HG03025 (cell line): ENCODE measurements at regions not wholly inside any gene's neighbourhood (a gene's known extent, or its start where the extent isn't known, plus 50 kb on each side); places are given as distances from the start of the nearest gene placed in this dataset.
"Not testable (repeated sequence)": the region's sequence is repeated elsewhere in the genome, so short reads cannot be mapped to it uniquely, and the experiment has no call there.

Experiments used
- ATAC-seq: cut with Tn5 transposase; IDR thresholded peaks from one replicate; pipeline ENCODE4 v1.9.1; 2021; ENCODE audit warnings: mild to moderate bottlenecking, moderate library complexity; ENCODE audit not compliant: unreplicated experiment, low FRiP score

GRCh38 chr9:74117731-74118130 is 379.4 kb upstream of the RORB start:
- no peak for ATAC-seq

- no peak for ATAC-seq
Observed at GRCh38 chr9:74120061-74120460, 377.1 kb upstream of the RORB start.

- ATAC-seq = no peak
Observed at GRCh38 chr9:74120470-74120869, 376.7 kb upstream of the RORB start.

- no peak for ATAC-seq
Observed at GRCh38 chr9:74122216-74122615, 374.9 kb upstream of the RORB start.

- ATAC-seq = no peak
Observed at GRCh38 chr9:74122661-74123060, 374.5 kb upstream of the RORB start.

- no peak for ATAC-seq
Observed at GRCh38 chr9:74125941-74126340, 371.2 kb upstream of the RORB start.

GRCh38 chr9:74132986-74133385 is 364.1 kb upstream of the RORB start:
- ATAC-seq = no peak

GRCh38 chr9:74133921-74134320 is 363.2 kb upstream of the RORB start:
- ATAC-seq = no peak

- ATAC-seq = no peak
Observed at GRCh38 chr9:74138182-74138581, 359.0 kb upstream of the RORB start.

GRCh38 chr9:74140141-74140540 is 357.0 kb upstream of the RORB start:
- ATAC-seq = no peak

GRCh38 chr9:74147906-74148305 is 349.2 kb upstream of the RORB start:
- ATAC-seq = no peak

- peak; percentile 99 for ATAC-seq
Observed at GRCh38 chr9:74172874-74173273, 324.3 kb upstream of the RORB start.

GRCh38 chr9:74173284-74173683 is 323.9 kb upstream of the RORB start:
- ATAC-seq = no peak

GRCh38 chr9:74197771-74198170 is 299.4 kb upstream of the RORB start:
- ATAC-seq = not testable (repeated sequence)

- no peak for ATAC-seq
Observed at GRCh38 chr9:74205056-74205455, 292.1 kb upstream of the RORB start.

GRCh38 chr9:74218385-74219063 is 278.6 kb upstream of the RORB start:
- no peak for ATAC-seq

- no peak for ATAC-seq
Observed at GRCh38 chr9:74220327-74220726, 276.8 kb upstream of the RORB start.

GRCh38 chr9:74236857-74237256 is 260.3 kb upstream of the RORB start:
- ATAC-seq = no peak

- no peak for ATAC-seq
Observed at GRCh38 chr9:74245866-74246497, 251.2 kb upstream of the RORB start.

GRCh38 chr9:74255489-74255984 is 241.6 kb upstream of the RORB start:
- ATAC-seq = no peak

GRCh38 chr9:74275872-74276508 is 221.1 kb upstream of the RORB start:
- no peak for ATAC-seq

GRCh38 chr9:74277532-74277931 is 219.6 kb upstream of the RORB start:
- ATAC-seq = peak; percentile 85
